ENCODE measurements at regions not wholly inside any gene's neighbourhood (a gene's known extent, or its start where the extent isn't known, plus 50 kb on each side); places are given as distances from the start of the nearest gene placed in this dataset.

DNA sequence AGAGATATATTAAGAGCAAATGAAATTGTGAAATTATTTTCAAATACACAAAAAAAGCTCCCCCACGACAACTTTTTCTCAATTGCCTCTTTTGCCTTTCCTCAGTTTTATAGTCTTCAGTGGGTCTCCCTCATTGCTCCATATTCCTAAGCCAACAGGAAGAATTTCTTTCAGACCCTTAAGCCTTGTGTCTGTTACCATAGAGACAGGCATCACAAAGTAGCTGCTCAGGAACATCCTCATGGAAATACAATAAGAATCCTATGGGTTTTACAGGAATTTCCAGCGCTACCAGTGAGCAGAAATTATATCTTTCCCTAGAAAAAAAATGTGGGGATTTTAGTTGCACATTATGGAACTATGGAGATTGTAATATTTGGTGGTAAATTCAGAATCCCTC lies 121.9 kb upstream of the DMD start:
- no peaks in the 10 kb centered on the region for H3K9me3 Mint-ChIP-seq

DNA sequence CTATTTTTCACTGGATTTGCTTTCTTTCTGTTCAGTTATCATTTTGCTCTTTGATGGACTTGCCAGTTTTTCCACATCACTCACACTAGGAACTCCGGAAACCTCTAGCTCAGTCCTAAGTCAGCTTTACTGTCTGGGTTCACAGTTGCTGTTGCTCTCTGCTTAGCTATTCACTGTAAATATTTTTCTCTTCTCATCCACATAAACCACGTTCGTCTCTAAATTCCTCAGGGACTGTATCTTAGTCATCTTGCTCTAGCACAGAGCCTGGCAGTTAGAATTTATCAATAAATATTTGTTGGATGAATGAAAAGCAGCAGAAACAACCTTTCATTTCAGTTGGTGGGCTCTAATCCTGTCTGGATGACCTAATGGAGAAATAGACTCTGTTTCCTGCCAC lies 119.4 kb upstream of the DMD start:
- H3K4me3 Mint-ChIP-seq: no peak overlapping the region
- DNase-seq (ENCODE audit: extremely low spot score, unreplicated experiment): no peak
- H3K27ac Mint-ChIP-seq: no peak overlapping the region
- no peaks in the 10 kb centered on the region for H3K4me1 Mint-ChIP-seq (ENCODE audit: unreplicated experiment)
- H3K9me3 Mint-ChIP-seq: no peaks in the 10 kb centered on the region
- TF ChIP-seq, protein P1, sequence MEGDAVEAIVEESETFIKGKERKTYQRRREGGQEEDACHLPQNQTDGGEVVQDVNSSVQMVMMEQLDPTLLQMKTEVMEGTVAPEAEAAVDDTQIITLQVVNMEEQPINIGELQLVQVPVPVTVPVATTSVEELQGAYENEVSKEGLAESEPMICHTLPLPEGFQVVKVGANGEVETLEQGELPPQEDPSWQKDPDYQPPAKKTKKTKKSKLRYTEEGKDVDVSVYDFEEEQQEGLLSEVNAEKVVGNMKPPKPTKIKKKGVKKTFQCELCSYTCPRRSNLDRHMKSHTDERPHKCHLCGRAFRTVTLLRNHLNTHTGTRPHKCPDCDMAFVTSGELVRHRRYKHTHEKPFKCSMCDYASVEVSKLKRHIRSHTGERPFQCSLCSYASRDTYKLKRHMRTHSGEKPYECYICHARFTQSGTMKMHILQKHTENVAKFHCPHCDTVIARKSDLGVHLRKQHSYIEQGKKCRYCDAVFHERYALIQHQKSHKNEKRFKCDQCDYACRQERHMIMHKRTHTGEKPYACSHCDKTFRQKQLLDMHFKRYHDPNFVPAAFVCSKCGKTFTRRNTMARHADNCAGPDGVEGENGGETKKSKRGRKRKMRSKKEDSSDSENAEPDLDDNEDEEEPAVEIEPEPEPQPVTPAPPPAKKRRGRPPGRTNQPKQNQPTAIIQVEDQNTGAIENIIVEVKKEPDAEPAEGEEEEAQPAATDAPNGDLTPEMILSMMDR (conservative IDR thresholded peaks at IDR 0.05): no peak
- no peaks in the 10 kb centered on the region for H3K27me3 Mint-ChIP-seq
- H3K36me3 Mint-ChIP-seq: no peaks in the 10 kb centered on the region

More for the DNA sequence above, 121.9 kb upstream of the DMD start:
- Mint-ChIP-seq H3K4me1 (ENCODE audit: unreplicated experiment) (peaks cover 5% of the 10 kb centered on the region), H3K4me3 (no peak overlapping the region), H3K36me3 (no peaks in the 10 kb centered on the region), H3K27me3 (peaks cover 8% of the 10 kb centered on the region), H3K27ac (no peak overlapping the region)
- TF ChIP-seq, protein P1 (conservative IDR thresholded peaks at IDR 0.05): no peak
- no peak for DNase-seq (ENCODE audit: extremely low spot score, unreplicated experiment)

DNA sequence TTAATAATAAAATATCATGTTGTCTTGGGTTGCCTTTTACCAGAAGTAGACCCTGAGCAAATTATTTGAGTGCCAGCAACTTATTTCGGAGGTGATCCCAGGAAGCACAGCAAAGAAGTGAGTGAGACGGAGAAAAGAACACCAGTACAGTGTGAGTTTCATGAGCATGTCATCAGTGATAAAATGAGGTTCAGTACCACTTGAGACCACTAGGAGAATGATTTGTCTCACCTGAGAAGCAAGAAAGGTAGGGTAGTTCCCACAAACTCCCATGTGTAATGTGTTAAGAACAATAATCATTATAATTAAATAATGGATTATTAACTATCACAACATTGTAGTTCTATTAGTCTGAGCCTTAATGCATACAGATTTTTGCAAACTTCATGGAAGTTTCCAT lies 112.8 kb upstream of the DMD start:
- Mint-ChIP-seq H3K4me3 (no peak overlapping the region), H3K4me1 (ENCODE audit: unreplicated experiment) (no peaks in the 10 kb centered on the region), H3K36me3 (no peaks in the 10 kb centered on the region), H3K27me3 (no peaks in the 10 kb centered on the region), H3K27ac (no peak overlapping the region), H3K9me3 (no peaks in the 10 kb centered on the region)
- TF ChIP-seq, protein P1 (conservative IDR thresholded peaks at IDR 0.05): peak; percentile 63
- no peak for DNase-seq (ENCODE audit: extremely low spot score, unreplicated experiment)

DNA sequence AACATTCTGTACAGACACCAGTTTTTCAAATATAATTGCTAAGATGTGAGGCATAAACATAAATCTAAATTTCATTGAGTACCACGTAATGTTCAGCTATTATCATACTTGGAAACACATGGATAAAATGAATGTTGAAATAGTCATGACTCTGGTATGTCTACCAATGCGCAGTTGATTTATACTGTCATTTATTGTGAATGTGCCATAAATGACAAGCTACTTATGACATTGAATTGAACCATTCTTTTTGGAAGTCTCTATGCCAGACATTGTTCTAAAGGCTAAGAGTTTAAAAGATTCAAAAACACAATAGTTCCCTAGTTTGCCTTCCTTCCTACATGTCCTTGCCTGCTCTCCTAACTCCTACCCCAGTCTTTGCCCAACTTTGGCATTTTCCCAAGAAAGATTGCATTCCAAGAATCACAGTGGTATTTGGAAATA lies 96.6 kb upstream of the DMD start:
- no peaks in the 10 kb centered on the region for H3K27me3 Mint-ChIP-seq
- no peaks in the 10 kb centered on the region for H3K4me1 Mint-ChIP-seq (ENCODE audit: unreplicated experiment)
- no peak overlapping the region for H3K27ac Mint-ChIP-seq
- no peak overlapping the region for H3K4me3 Mint-ChIP-seq
- no peaks in the 10 kb centered on the region for H3K9me3 Mint-ChIP-seq
- no peak for DNase-seq (ENCODE audit: extremely low spot score, unreplicated experiment)
- TF ChIP-seq, protein P1 (conservative IDR thresholded peaks at IDR 0.05): no peak
- H3K36me3 Mint-ChIP-seq: no peaks in the 10 kb centered on the region

DNA sequence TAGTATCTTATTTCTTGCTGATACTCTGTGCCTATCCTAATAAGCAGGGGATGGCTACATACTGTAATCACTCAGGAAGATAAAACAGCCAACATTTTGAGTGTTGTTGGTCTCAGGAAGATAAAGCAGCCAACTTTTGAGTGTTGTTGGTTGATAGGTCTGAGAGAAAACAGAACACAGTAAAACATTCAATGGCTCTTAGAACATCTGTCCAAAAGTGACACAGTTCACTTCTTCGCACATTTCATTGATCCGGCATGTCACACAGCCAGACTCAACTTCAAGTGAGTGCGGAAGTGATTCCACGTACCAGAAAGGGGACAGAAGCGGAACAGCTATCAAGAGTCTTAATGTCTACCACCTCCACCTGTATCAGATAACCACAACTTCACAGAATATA lies 87.3 kb upstream of the DMD start:
- no peak for DNase-seq (ENCODE audit: extremely low spot score, unreplicated experiment)
- Mint-ChIP-seq H3K4me3 (no peak overlapping the region), H3K27ac (no peak overlapping the region), H3K4me1 (ENCODE audit: unreplicated experiment) (no peaks in the 10 kb centered on the region), H3K27me3 (no peaks in the 10 kb centered on the region), H3K9me3 (no peaks in the 10 kb centered on the region), H3K36me3 (no peaks in the 10 kb centered on the region)
- TF ChIP-seq, protein P1 (conservative IDR thresholded peaks at IDR 0.05): no peak

DNA sequence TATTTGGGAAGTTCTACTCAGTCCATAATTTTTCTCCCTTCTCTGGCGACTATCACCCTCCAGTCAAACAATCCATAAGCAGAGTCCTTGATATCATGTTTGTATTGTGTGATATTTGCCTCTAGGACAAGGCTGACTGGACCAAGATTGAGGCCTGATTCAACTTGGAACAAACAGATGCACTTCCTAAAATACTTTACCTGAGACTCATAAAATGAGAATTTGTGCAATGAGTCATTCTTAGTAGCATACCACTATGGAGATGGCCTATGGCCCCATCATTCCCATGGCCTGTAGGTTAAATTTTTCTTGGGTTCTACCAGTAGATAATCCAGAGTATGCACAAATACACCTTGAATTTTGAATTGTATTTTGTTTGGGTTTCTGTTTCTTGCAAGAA lies 74.2 kb upstream of the DMD start:
- no peaks in the 10 kb centered on the region for H3K9me3 Mint-ChIP-seq
- H3K4me3 Mint-ChIP-seq: no peak overlapping the region
- no peaks in the 10 kb centered on the region for H3K4me1 Mint-ChIP-seq (ENCODE audit: unreplicated experiment)
- DNase-seq (ENCODE audit: extremely low spot score, unreplicated experiment): no peak
- no peaks in the 10 kb centered on the region for H3K27me3 Mint-ChIP-seq
- no peaks in the 10 kb centered on the region for H3K36me3 Mint-ChIP-seq
- TF ChIP-seq, protein P1 (conservative IDR thresholded peaks at IDR 0.05): no peak
- H3K27ac Mint-ChIP-seq: no peak overlapping the region
